Spleen (tissue), 11 donors: ENCODE measurements at regions not wholly inside any gene's neighbourhood (a gene's known extent, or its start where the extent isn't known, plus 50 kb on each side); places are given as distances from the start of the nearest gene placed in this dataset.

Source experiments
- DNase-seq: peaks from one replicate; pipeline ENCODE4 v3.0.0-alpha.2; 2020
- H3K27ac ChIP-seq, 8 donors: fragments of 200-600 bp; sonication (generic) in 7 of 8; 1 replicate in 4 of 8; 2 replicates in 4 of 8; pipeline versions ENCODE4 v1.5.0 to v1.8.0; 2016 to 2021; ENCODE audit warnings: inconsistent platforms in 4 of 8, mild to moderate bottlenecking in 4 of 8, moderate library complexity in 1 of 8
- H3K27me3 ChIP-seq, 7 donors: fragments of 200-600 bp; sonication (generic) in 6 of 7; replicated peaks in 1 of 7; 1 replicate in 4 of 7; 2 replicates in 3 of 7; pipeline versions ENCODE4 v1.5.0 to v1.8.0; 2016 to 2021; ENCODE audit warnings: inconsistent platforms in 3 of 7, mild to moderate bottlenecking in 1 of 7
- H3K36me3 ChIP-seq, 6 donors: fragments of 200-600 bp; sonication (generic) in 5 of 6; 1 replicate in 4 of 6; 2 replicates in 2 of 6; pipeline versions ENCODE4 v1.5.0 to v1.8.0; 2016 to 2021; ENCODE audit warnings: inconsistent platforms in 2 of 6
- H3K4me1 ChIP-seq, 6 donors: fragments of 200-600 bp; sonication (generic) in 5 of 6; 1 replicate in 3 of 6; 2 replicates in 3 of 6; pipeline versions ENCODE4 v1.5.0 to v1.8.0; 2016 to 2021; ENCODE audit warnings: inconsistent platforms in 3 of 6
- H3K4me3 ChIP-seq, 8 donors: fragments of 200-600 bp; sonication (generic) in 7 of 8; 1 replicate in 4 of 8; 2 replicates in 4 of 8; pipeline versions ENCODE4 v1.5.0 to v1.8.0; 2016 to 2021; ENCODE audit warnings: inconsistent platforms in 4 of 8, mild to moderate bottlenecking in 4 of 8, moderate library complexity in 2 of 8
- H3K9me3 ChIP-seq, 8 donors: fragments of 200-600 bp; sonication (generic) in 7 of 8; 1 replicate in 4 of 8; 2 replicates in 4 of 8; pipeline versions ENCODE4 v1.5.0 to v1.8.0; 2016 to 2021; ENCODE audit warnings: inconsistent platforms in 4 of 8
- CTCF ChIP-seq, 11 experiments: fragments of 200-600 bp in 7 of 11; fragments of 450-650 bp in 4 of 11; sonication (generic) in 4 of 11; IDR thresholded peaks in 8 of 11; conservative IDR thresholded peaks in 3 of 11; 1 replicate in 7 of 11; 2 replicates in 4 of 11; pipeline versions ENCODE4 v1.4.0 to v1.8.0; 2016 to 2021; ENCODE audit warnings: antibody characterized with exemption in 11 of 11, inconsistent platforms in 4 of 11, mild to moderate bottlenecking in 1 of 11
- POLR2A ChIP-seq, 3 donors: fragments of 450-650 bp; IDR thresholded peaks; one replicate each; pipeline ENCODE4 v1.5.1; 2017; ENCODE audit warnings: antibody characterized with exemption in 3 of 3, mild to moderate bottlenecking in 1 of 3
- POLR2AphosphoS5 ChIP-seq, 3 donors: sonication (generic); formaldehyde crosslinking; IDR thresholded peaks; one replicate each; pipeline ENCODE4 v1.5.1; 2017; ENCODE audit warnings: antibody characterized with exemption in 3 of 3
- WGBS, 5 donors: extraction: QIAGEN DNeasy Blood & Tissue Kit in 3 of 5; methylation state at CpG; one replicate each; pipeline versions ENCODE4 v1.1.5 to v1.1.7; 2013 to 2018; 5-methylcytosine and 5-hydroxymethylcytosine counted together
- intact Hi-C: fragments of 100-400 bp; cut with DNase I; formaldehyde crosslinking; loops from one replicate; pipeline ENCODE4 v1.15.0; 2023; ENCODE audit warnings: low total_unique reads
- donor health status: healthy with polysubstance abuse.
- donor health status: DM: no; HTN: no; CAD: no; lungs with moderate emphysema.
- donor health status: DM: no; HTN: no; CAD: no.
- donor health status: Bipolar disorder and iron deficiency.
- donor health status: healthy.
- donor health status: DM: no; HTN: no; CAD: no.
- donor health status: DM: yes; HTN: yes; CAD: no.

DNA sequence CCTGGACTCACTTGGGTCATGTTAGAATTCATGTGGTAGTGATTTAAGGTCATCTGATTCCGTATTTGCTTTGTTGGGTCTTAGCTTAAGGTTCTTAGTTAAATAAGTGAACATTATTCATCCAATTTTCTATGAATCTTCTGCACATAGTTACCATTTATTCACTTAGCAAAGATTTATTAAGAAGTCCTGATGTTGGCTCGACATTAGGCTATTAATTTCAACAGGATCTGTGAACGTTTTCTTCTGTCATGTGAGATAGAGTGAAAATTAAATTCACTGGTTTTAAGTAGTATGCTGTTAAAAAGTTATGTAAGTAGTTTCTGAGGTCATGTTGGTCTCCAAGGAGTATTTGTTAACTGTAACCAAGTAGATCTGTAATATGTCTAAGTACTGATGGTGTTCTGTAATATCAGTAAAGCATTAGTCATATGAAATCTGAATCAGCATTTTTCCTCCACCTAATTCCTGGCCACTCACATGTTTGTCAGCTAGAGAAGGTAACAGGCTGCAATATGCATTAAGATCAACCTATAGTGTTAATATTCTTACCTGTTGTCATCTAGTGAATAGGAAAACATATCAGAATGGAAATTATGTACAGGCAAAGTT lies 155.6 kb downstream of the PCDH7 start:
- no peak for DNase-seq
- Histone ChIP-seq H3K9me3 (no peaks in the 10 kb centered on the region), H3K36me3 (no peaks in the 10 kb centered on the region), H3K27ac (no peak overlapping the region), H3K4me3 (no peak overlapping the region), H3K27me3 (no peaks in the 10 kb centered on the region), H3K4me1 (no peaks in the 10 kb centered on the region)
- intact Hi-C loops: no loop called here
- TF ChIP-seq CTCF (IDR thresholded peaks at IDR 0.05 in 8 of 11, conservative IDR thresholded peaks at IDR 0.05 in 3 of 11) (no peak), POLR2A (IDR thresholded peaks at IDR 0.05) (no peak), POLR2AphosphoS5 (IDR thresholded peaks at IDR 0.05) (no peak)
- 57 to 79% (median 58%) methylated on average over 3 of the region's 3 CpGs for WGBS, 5 donors

- Histone ChIP-seq H3K27me3 (no peaks in the 10 kb centered on the region), H3K9me3 (peaks cover 0 to under 1% (median 0%) of the 10 kb centered on the region in 8 donors), H3K4me3 (no peak overlapping the region), H3K27ac (no peak overlapping the region), H3K4me1 (no peaks in the 10 kb centered on the region), H3K36me3 (no peaks in the 10 kb centered on the region)
- TF ChIP-seq CTCF (IDR thresholded peaks at IDR 0.05 in 8 of 11, conservative IDR thresholded peaks at IDR 0.05 in 3 of 11) (no peak), POLR2A (IDR thresholded peaks at IDR 0.05) (no peak), POLR2AphosphoS5 (IDR thresholded peaks at IDR 0.05) (no peak)
- intact Hi-C loops: no loop called here
- DNase-seq: no peak
Observed at GRCh38 chr4:30879855-30880598, 159.9 kb downstream of the PCDH7 start.

GRCh38 chr4:30881985-30882384 lies 161.8 kb downstream of the PCDH7 start:
- DNase-seq: no peak
- intact Hi-C loops: no loop called here
- H3K36me3 ChIP-seq: no peaks in the 10 kb centered on the region
- H3K9me3 ChIP-seq: peaks cover 0 to 6% (median 0%) of the 10 kb centered on the region in 8 donors
- no peaks in the 10 kb centered on the region for H3K4me1 ChIP-seq
- H3K27ac ChIP-seq: no peak overlapping the region
- no peaks in the 10 kb centered on the region for H3K27me3 ChIP-seq
- TF ChIP-seq POLR2A (IDR thresholded peaks at IDR 0.05): no peak
- no peak for TF ChIP-seq CTCF (IDR thresholded peaks at IDR 0.05 in 8 of 11, conservative IDR thresholded peaks at IDR 0.05 in 3 of 11)
- TF ChIP-seq POLR2AphosphoS5 (IDR thresholded peaks at IDR 0.05): no peak
- 60 to 69% (median 66%) methylated on average over 2 of the region's 2 CpGs for WGBS, 5 donors
- no peak overlapping the region for H3K4me3 ChIP-seq

- no peak for DNase-seq
- H3K4me3 ChIP-seq: no peak overlapping the region
- intact Hi-C loops: no loop called here
- H3K27ac ChIP-seq: no peak overlapping the region
- H3K36me3 ChIP-seq: no peaks in the 10 kb centered on the region
- H3K27me3 ChIP-seq: no peaks in the 10 kb centered on the region
- TF ChIP-seq POLR2AphosphoS5 (IDR thresholded peaks at IDR 0.05) (no peak), CTCF (IDR thresholded peaks at IDR 0.05 in 8 of 11, conservative IDR thresholded peaks at IDR 0.05 in 3 of 11) (no peak), POLR2A (IDR thresholded peaks at IDR 0.05) (no peak)
- WGBS, 5 donors: 78 to 90% (median 84%) methylated on average over 1 of the region's 1 CpG
- H3K9me3 ChIP-seq: peaks cover 0 to 6% (median 0%) of the 10 kb centered on the region in 8 donors
- H3K4me1 ChIP-seq: no peaks in the 10 kb centered on the region
Observed at GRCh38 chr4:30882443-30882842, 162.3 kb downstream of the PCDH7 start.
